ENCODE measurements at regions not wholly inside any gene's neighbourhood (a gene's known extent, or its start where the extent isn't known, plus 50 kb on each side); places are given as distances from the start of the nearest gene placed in this dataset.
A peak's percentile ranks its signal among the peaks of the same experiment; 100 is the strongest.
"Not testable (repeated sequence)": the region's sequence is repeated elsewhere in the genome, so short reads cannot be mapped to it uniquely, and the experiment has no call there.

- no peak overlapping the region for H3K4me3 ChIP-seq
- TF ChIP-seq CTCF (IDR thresholded peaks at IDR 0.05) (no peak), POLR2A (IDR thresholded peaks at IDR 0.05) (no peak)
- H3K9me3 ChIP-seq = no peaks in the 10 kb centered on the region
- no peak for DNase-seq
- WGBS, 2 donors = 68 to 81% methylated on average over 2 to 14 of the region's 18 CpGs
- H3K27ac ChIP-seq = no peak overlapping the region
- intact Hi-C loops (cut with DNase I) = no loop called here
- no peaks in the 10 kb centered on the region for H3K36me3 ChIP-seq
- peaks cover 0 to 12% (median 0%) of the 10 kb centered on the region in 4 donors for H3K27me3 ChIP-seq
- H3K4me1 ChIP-seq = peaks cover 0 to 27% (median 0%) of the 10 kb centered on the region in 3 donors
These were observed 199.8 kb downstream of the DLL1 start for GRCh38 chr6:170091000-170091638.

- WGBS, 2 donors = 72 to 84% methylated on average over 11 to 12 of the region's 12 CpGs
- H3K9me3 ChIP-seq = no peaks in the 10 kb centered on the region
- no peak overlapping the region for H3K27ac ChIP-seq
- TF ChIP-seq CTCF (IDR thresholded peaks at IDR 0.05) (no peak), POLR2A (IDR thresholded peaks at IDR 0.05) (no peak)
- H3K36me3 ChIP-seq = no peaks in the 10 kb centered on the region
- DNase-seq = no peak
- peaks cover 0 to 12% (median 0%) of the 10 kb centered on the region in 4 donors for H3K27me3 ChIP-seq
- no peak overlapping the region for H3K4me3 ChIP-seq
- intact Hi-C loops (cut with DNase I) = no loop called here
- H3K4me1 ChIP-seq = peaks cover 0 to 24% (median 0%) of the 10 kb centered on the region in 3 donors
These were observed 200.3 kb downstream of the DLL1 start for GRCh38 chr6:170090561-170090960.

- no peaks in the 10 kb centered on the region for H3K9me3 ChIP-seq
- no peak overlapping the region for H3K27ac ChIP-seq
- intact Hi-C loops (cut with DNase I) = no loop called here
- no peaks in the 10 kb centered on the region for H3K36me3 ChIP-seq
- peaks cover 0 to 9% (median 0%) of the 10 kb centered on the region in 4 donors for H3K27me3 ChIP-seq
- no peak for DNase-seq
- H3K4me3 ChIP-seq = no peak overlapping the region
- WGBS, 2 donors = 62 to 71% methylated on average over 11 of the region's 11 CpGs
- peaks cover 0 to 24% (median 0%) of the 10 kb centered on the region in 3 donors for H3K4me1 ChIP-seq
- no peak for TF ChIP-seq POLR2A (IDR thresholded peaks at IDR 0.05)
- no peak for TF ChIP-seq CTCF (IDR thresholded peaks at IDR 0.05)
These were observed 200.9 kb downstream of the DLL1 start for GRCh38 chr6:170089963-170090362.

- H3K4me3 ChIP-seq = peak overlapping the region in 2 of 4 donors; percentile 27 to 38
- H3K9me3 ChIP-seq = no peaks in the 10 kb centered on the region
- H3K27me3 ChIP-seq = peaks cover 0 to 7% (median 0%) of the 10 kb centered on the region in 4 donors
- H3K27ac ChIP-seq = peak overlapping the region in 3 of 4 donors; percentile 31 to 48 (median 40)
- TF ChIP-seq POLR2A (IDR thresholded peaks at IDR 0.05) (no peak), CTCF (IDR thresholded peaks at IDR 0.05) (no peak)
- H3K36me3 ChIP-seq = no peaks in the 10 kb centered on the region
- H3K4me1 ChIP-seq = peaks cover 0 to 24% (median 0%) of the 10 kb centered on the region in 3 donors
- DNase-seq = no peak
- 60% methylated on average over 1 of the region's 20 CpGs; no CpG with 5 or more reads in 1 of the 2 donors for WGBS, 2 donors
- intact Hi-C loops (cut with DNase I) = no loop called here
These were observed 202.3 kb downstream of the DLL1 start for GRCh38 chr6:170088582-170088955.

GRCh38 chr6:170087941-170088581 lies 202.8 kb downstream of the DLL1 start:
- H3K27me3 ChIP-seq = peaks cover 0 to 3% (median 0%) of the 10 kb centered on the region in 4 donors
- no peaks in the 10 kb centered on the region for H3K36me3 ChIP-seq
- DNase-seq = no peak
- peak overlapping the region in 2 of 4 donors; percentile 27 to 38 for H3K4me3 ChIP-seq
- TF ChIP-seq CTCF (IDR thresholded peaks at IDR 0.05) (no peak), POLR2A (IDR thresholded peaks at IDR 0.05) (no peak)
- peak overlapping the region in 3 of 4 donors; percentile 31 to 48 (median 40) for H3K27ac ChIP-seq
- 62 to 73% methylated on average over 22 to 29 of the region's 36 CpGs for WGBS, 2 donors
- H3K9me3 ChIP-seq = no peaks in the 10 kb centered on the region
- H3K4me1 ChIP-seq = peaks cover 0 to 24% (median 0%) of the 10 kb centered on the region in 3 donors
- intact Hi-C loops (cut with DNase I) = no loop called here

- H3K27ac ChIP-seq = peak overlapping the region in 2 of 4 donors; percentile 83 to 87
- H3K27me3 ChIP-seq; H3K4me3 ChIP-seq; H3K36me3 ChIP-seq; H3K9me3 ChIP-seq; DNase-seq; intact Hi-C loops (cut with DNase I): not testable (repeated sequence)
- no CpG with 5 or more reads among the region's 25 CpGs for WGBS, 2 donors
- H3K4me1 ChIP-seq = peaks cover 0 to 24% (median 0%) of the 10 kb centered on the region in 3 donors
These were observed 203.5 kb downstream of the DLL1 start for GRCh38 chr6:170087421-170087780.
